Large intestine (tissue), 3 donors: ENCODE measurements at regions not wholly inside any gene's neighbourhood (a gene's known extent, or its start where the extent isn't known, plus 50 kb on each side); places are given as distances from the start of the nearest gene placed in this dataset.
A peak's percentile ranks its signal among the peaks of the same experiment; 100 is the strongest.

Experiments used
- DNase-seq, 2 donors: peaks; one replicate each; pipeline versions ENCODE4 v3.0.0 to v3.0.0-alpha.2; 2013
- H3K27ac ChIP-seq: one replicate; pipeline ENCODE4 v1.5.1; 2013; ENCODE audit warnings: low read length
- H3K27me3 ChIP-seq: 2 replicates; pipeline ENCODE4 v1.6.1; 2013; ENCODE audit warnings: low read length; ENCODE audit not compliant: control insufficient read depth, insufficient read depth
- H3K36me3 ChIP-seq: 2 replicates; pipeline ENCODE4 v1.6.1; 2013; ENCODE audit warnings: low read length; ENCODE audit not compliant: control insufficient read depth, insufficient read depth
- H3K4me1 ChIP-seq: one replicate; pipeline ENCODE4 v1.6.1; 2013; ENCODE audit warnings: low read length; ENCODE audit not compliant: control insufficient read depth, insufficient read depth
- H3K4me3 ChIP-seq: one replicate; pipeline ENCODE4 v1.5.1; 2013; ENCODE audit warnings: low read length
- H3K9me3 ChIP-seq: one replicate; pipeline ENCODE4 v1.6.1; 2013; ENCODE audit warnings: mild to moderate bottlenecking, low read depth, low read length, moderate library complexity; ENCODE audit not compliant: control insufficient read depth
- WGBS: methylation state at CpG from one replicate; pipeline ENCODE4 v1.1.5; 2013; ENCODE audit warnings: low lambda C conversion rate; ENCODE audit not compliant: insufficient coverage; 5-methylcytosine and 5-hydroxymethylcytosine counted together

DNA sequence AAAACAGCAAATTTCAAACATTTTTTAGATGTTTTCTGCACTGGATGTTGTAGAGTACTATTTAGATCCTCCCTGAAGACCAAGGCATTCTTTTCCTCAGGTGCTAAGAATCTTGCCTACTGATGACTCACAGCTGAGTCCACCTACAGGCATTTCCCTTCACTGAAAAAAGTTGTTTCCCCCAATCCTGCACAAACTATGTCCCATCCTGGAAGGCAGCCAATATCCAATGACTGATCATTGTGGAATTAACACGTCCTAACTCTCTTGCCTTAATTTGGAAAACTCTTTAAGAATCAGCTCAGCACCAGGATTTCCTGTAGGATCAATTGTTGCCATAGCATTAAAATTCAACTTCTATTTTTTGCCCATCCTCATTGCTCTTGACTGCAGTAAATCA lies 268.4 kb upstream of the IRAK1BP1 start:
- WGBS: no CpG with 5 or more reads among the region's 1 CpG
- Histone ChIP-seq H3K36me3 (no peaks in the 10 kb centered on the region), H3K27ac (no peak overlapping the region), H3K4me3 (no peak overlapping the region), H3K4me1 (peaks cover 3% of the 10 kb centered on the region), H3K9me3 (no peaks in the 10 kb centered on the region), H3K27me3 (no peaks in the 10 kb centered on the region)
- DNase-seq: no peak

DNA sequence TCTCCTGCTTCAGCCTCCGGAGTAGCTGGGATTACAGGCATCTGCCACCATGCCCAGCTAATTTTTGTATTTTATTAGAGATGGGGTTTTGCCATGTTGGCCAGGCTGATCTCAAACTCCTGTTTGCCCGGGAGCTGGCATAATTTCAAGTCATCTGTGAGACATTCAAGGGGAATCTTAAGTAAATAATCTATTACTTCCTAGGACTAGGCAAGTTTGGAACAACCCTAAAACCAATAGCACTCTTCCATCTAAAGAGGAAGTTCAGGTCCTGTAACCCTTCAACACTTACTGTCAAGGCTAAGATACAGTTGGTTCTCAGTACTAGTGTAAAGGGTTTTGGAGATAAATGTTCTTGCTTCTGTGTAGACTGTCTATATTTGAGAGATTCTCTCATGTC lies 267.8 kb upstream of the IRAK1BP1 start:
- Histone ChIP-seq H3K4me1 (peaks cover 3% of the 10 kb centered on the region), H3K27me3 (no peaks in the 10 kb centered on the region), H3K9me3 (no peaks in the 10 kb centered on the region), H3K36me3 (no peaks in the 10 kb centered on the region), H3K27ac (no peak overlapping the region), H3K4me3 (no peak overlapping the region)
- no peak for DNase-seq
- WGBS: no CpG with 5 or more reads among the region's 2 CpGs

GRCh38 chr6:78605909-78606446 lies 261.4 kb upstream of the IRAK1BP1 start:
- Histone ChIP-seq H3K4me1 (no peaks in the 10 kb centered on the region), H3K36me3 (no peaks in the 10 kb centered on the region), H3K27ac (no peak overlapping the region), H3K9me3 (no peaks in the 10 kb centered on the region), H3K4me3 (no peak overlapping the region), H3K27me3 (no peaks in the 10 kb centered on the region)
- DNase-seq: no peak
- WGBS: 58% methylated on average over 2 of the region's 2 CpGs

GRCh38 chr6:78607189-78607588 lies 260.2 kb upstream of the IRAK1BP1 start:
- H3K9me3 ChIP-seq: no peaks in the 10 kb centered on the region
- WGBS: 83% methylated on average over 1 of the region's 1 CpG
- no peaks in the 10 kb centered on the region for H3K27me3 ChIP-seq
- no peak for DNase-seq
- H3K27ac ChIP-seq: no peak overlapping the region
- no peaks in the 10 kb centered on the region for H3K4me1 ChIP-seq
- no peak overlapping the region for H3K4me3 ChIP-seq
- no peaks in the 10 kb centered on the region for H3K36me3 ChIP-seq

GRCh38 chr6:78611102-78611620 lies 256.2 kb upstream of the IRAK1BP1 start:
- H3K4me1 ChIP-seq: no peaks in the 10 kb centered on the region
- H3K9me3 ChIP-seq: no peaks in the 10 kb centered on the region
- 11% methylated on average over 1 of the region's 7 CpGs for WGBS
- no peak overlapping the region for H3K4me3 ChIP-seq
- DNase-seq: peak; percentile 18 to 67
- no peaks in the 10 kb centered on the region for H3K27me3 ChIP-seq
- no peaks in the 10 kb centered on the region for H3K36me3 ChIP-seq
- H3K27ac ChIP-seq: no peak overlapping the region

DNA sequence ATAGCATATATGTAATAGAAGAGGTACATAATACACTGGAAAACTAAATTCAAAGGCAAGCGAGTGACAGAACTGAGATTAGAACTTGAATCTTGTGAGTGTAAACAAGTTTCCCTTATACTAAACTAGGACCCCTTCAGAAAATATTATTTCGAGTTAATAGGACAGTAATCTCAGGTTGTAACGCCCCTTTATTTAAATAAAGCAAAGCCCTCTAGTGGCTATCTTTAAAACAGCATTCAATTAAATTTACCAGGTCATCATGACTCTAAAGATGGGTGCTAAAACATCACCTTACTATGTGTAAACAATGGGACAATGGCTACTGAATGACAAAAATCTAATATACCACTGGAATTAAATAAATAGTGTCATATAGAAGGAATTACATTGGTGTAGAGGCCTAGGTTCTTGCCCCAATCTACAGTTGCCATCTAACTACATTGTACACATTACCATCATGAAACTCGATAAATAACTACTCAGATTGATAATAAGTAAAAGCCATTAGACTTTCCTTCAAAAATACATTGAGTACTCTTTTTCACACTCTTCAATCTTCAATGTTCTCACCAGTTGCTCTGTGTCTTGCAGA lies 255.4 kb upstream of the IRAK1BP1 start:
- no peaks in the 10 kb centered on the region for H3K4me1 ChIP-seq
- no peaks in the 10 kb centered on the region for H3K27me3 ChIP-seq
- 86% methylated on average over 3 of the region's 4 CpGs for WGBS
- DNase-seq: no peak
- no peak overlapping the region for H3K27ac ChIP-seq
- no peak overlapping the region for H3K4me3 ChIP-seq
- no peaks in the 10 kb centered on the region for H3K9me3 ChIP-seq
- H3K36me3 ChIP-seq: no peaks in the 10 kb centered on the region

- Histone ChIP-seq H3K27ac (no peak overlapping the region), H3K4me3 (no peak overlapping the region), H3K4me1 (no peaks in the 10 kb centered on the region), H3K27me3 (no peaks in the 10 kb centered on the region), H3K9me3 (no peaks in the 10 kb centered on the region), H3K36me3 (no peaks in the 10 kb centered on the region)
- 0% methylated on average over 1 of the region's 1 CpG for WGBS
- DNase-seq: no peak
Measured at GRCh38 chr6:78614961-78615360, 252.4 kb upstream of the IRAK1BP1 start.

GRCh38 chr6:78615430-78615904 lies 251.9 kb upstream of the IRAK1BP1 start:
- Histone ChIP-seq H3K27ac (no peak overlapping the region), H3K27me3 (no peaks in the 10 kb centered on the region), H3K4me3 (no peak overlapping the region), H3K9me3 (no peaks in the 10 kb centered on the region), H3K36me3 (no peaks in the 10 kb centered on the region), H3K4me1 (no peaks in the 10 kb centered on the region)
- peak in 1 of 2 donors; percentile 23 for DNase-seq
- WGBS: no CpG with 5 or more reads among the region's 1 CpG

DNA sequence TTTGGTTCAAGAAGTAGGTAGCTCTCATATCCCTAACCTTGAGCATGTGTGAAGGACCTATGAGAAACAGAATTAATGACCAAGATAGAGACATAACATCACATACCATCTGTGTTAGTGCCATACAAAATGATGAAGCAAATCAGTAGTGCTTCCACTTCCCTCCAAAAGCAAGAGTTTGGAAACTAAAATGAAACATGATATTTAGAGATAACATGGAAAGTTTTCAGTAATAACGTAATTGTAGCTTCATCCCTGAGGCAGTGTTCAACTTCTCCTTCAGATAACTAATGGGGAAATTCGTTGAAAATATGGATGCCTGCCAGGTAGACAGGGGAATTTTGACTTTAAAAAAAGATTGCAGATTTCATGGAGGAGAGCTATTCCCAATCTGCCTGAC lies 248.4 kb upstream of the IRAK1BP1 start:
- 78% methylated on average over 2 of the region's 2 CpGs for WGBS
- Histone ChIP-seq H3K9me3 (no peaks in the 10 kb centered on the region), H3K36me3 (no peaks in the 10 kb centered on the region), H3K27ac (no peak overlapping the region), H3K27me3 (no peaks in the 10 kb centered on the region), H3K4me1 (no peaks in the 10 kb centered on the region), H3K4me3 (no peak overlapping the region)
- DNase-seq: no peak

DNA sequence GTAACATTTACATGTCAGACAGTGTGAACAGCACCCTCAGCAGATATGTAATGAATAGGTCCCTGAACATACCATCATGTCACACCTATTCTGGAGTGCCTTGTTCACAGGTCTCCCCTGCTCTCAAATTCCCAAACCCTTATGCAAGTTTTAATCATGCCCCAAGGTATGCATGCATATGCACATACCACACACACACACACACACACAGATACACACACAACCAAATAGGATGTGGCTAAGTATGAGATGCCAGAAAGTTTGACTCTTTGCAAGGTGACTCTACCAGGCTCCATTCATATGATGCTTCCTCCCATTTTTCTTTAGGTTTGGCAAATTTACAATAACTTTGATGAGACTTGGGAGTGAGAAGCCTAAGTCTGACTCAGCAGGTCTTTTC lies 243.8 kb upstream of the IRAK1BP1 start:
- Histone ChIP-seq H3K9me3 (no peaks in the 10 kb centered on the region), H3K4me3 (no peak overlapping the region), H3K27ac (no peak overlapping the region), H3K27me3 (no peaks in the 10 kb centered on the region), H3K4me1 (no peaks in the 10 kb centered on the region), H3K36me3 (no peaks in the 10 kb centered on the region)
- no peak for DNase-seq

DNA sequence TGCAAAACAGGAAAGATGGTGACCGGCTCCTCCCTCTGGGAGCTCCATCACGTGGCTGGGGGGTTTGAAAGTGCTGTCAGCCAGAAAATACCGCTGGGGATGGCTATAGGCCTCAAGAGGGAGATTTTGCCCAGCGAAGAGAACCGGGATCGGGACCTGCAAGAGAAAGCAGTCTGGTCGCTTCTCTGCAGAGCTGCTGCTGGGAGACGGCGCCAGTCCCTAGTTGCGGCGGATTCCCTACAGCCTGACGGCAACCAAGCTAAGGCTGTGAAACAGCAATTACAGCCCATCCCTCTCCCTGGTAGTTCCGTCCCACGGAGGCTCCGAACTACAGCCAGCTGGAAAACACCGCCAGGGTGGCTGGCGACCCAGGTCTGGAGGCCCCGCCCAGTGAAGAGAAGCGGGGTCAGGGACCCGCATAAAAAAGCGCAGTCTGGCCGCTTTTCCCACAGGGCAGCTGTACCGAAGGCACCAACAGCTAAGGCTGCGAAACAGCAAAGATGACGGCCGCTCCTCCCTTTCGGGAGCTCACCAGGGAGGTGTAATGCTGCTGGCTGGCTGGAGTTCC lies 238.1 kb upstream of the IRAK1BP1 start:
- Histone ChIP-seq H3K4me1 (no peaks in the 10 kb centered on the region), H3K27ac (no peak overlapping the region), H3K36me3 (no peaks in the 10 kb centered on the region), H3K27me3 (no peaks in the 10 kb centered on the region), H3K4me3 (peak overlapping the region; percentile 50), H3K9me3 (peaks cover 3% of the 10 kb centered on the region)
- peak in 1 of 2 donors; percentile 56 for DNase-seq
- no CpG with 5 or more reads among the region's 27 CpGs for WGBS
